ENCODE measurements at regions not wholly inside any gene's neighbourhood (a gene's known extent, or its start where the extent isn't known, plus 50 kb on each side); places are given as distances from the start of the nearest gene placed in this dataset.

DNA sequence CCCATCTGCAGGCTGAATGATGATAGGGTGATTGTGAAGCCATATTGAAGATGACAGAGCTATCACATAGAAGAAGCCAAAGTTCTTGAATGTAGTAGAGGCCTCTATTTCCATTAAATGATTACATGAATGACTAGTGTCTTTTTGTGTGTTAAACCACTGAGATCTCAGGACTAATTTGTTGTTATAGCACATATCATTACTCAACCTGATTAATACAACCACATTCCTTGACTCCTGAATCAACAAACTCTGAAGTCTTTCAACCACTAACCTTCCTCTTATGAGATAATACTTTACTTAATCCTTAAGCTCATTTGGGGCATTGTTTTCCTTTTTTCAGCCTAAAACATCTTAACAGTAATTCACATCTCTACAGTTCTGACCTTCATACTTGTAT, 564.5 kb upstream of the ADAMTS9 start:
- TF ChIP-seq, protein P1, sequence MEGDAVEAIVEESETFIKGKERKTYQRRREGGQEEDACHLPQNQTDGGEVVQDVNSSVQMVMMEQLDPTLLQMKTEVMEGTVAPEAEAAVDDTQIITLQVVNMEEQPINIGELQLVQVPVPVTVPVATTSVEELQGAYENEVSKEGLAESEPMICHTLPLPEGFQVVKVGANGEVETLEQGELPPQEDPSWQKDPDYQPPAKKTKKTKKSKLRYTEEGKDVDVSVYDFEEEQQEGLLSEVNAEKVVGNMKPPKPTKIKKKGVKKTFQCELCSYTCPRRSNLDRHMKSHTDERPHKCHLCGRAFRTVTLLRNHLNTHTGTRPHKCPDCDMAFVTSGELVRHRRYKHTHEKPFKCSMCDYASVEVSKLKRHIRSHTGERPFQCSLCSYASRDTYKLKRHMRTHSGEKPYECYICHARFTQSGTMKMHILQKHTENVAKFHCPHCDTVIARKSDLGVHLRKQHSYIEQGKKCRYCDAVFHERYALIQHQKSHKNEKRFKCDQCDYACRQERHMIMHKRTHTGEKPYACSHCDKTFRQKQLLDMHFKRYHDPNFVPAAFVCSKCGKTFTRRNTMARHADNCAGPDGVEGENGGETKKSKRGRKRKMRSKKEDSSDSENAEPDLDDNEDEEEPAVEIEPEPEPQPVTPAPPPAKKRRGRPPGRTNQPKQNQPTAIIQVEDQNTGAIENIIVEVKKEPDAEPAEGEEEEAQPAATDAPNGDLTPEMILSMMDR (IDR thresholded peaks at IDR 0.05; ENCODE audit: low read depth) = no peak

DNA sequence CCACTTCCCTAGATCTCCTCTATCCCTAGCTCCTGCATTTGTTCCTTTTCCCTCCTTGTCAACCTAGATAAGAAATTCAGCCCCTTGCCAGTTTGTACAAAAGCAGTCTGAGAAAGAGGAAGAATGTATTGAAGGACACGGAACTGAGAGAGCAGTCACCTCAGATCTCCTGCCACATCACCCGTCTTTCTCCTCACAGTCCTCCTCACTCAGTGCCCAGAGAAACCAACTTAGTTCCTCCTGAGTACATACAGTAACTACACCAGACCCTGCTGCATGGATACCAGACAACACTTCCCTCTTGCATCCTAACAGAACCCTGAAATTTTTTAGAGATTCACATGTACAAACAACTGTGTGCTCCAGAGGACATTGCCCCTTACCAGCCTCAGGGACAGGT, 563.6 kb upstream of the ADAMTS9 start:
- TF ChIP-seq, protein P1 (IDR thresholded peaks at IDR 0.05; ENCODE audit: low read depth) = no peak

DNA sequence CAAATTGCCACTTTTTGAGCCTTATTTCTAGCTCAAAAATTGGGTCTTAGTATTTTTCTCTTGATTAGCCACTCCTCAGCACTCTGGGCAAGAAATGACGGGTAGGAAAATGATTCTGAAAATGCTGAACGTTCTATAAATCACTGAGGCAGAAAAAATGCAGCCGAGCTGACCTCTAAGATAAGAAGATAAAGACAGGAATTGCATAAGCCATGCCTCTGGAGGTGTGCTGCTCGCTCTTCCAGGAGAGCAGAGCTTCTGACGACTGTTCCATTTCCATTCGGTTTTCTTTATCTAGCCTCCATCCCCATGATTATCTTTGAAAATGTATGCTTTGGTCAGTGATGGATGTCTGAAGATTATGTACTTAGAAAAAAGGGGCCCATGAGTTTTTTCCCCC, 558.8 kb upstream of the ADAMTS9 start:
- TF ChIP-seq, protein P1 (IDR thresholded peaks at IDR 0.05; ENCODE audit: low read depth) = no peak

DNA sequence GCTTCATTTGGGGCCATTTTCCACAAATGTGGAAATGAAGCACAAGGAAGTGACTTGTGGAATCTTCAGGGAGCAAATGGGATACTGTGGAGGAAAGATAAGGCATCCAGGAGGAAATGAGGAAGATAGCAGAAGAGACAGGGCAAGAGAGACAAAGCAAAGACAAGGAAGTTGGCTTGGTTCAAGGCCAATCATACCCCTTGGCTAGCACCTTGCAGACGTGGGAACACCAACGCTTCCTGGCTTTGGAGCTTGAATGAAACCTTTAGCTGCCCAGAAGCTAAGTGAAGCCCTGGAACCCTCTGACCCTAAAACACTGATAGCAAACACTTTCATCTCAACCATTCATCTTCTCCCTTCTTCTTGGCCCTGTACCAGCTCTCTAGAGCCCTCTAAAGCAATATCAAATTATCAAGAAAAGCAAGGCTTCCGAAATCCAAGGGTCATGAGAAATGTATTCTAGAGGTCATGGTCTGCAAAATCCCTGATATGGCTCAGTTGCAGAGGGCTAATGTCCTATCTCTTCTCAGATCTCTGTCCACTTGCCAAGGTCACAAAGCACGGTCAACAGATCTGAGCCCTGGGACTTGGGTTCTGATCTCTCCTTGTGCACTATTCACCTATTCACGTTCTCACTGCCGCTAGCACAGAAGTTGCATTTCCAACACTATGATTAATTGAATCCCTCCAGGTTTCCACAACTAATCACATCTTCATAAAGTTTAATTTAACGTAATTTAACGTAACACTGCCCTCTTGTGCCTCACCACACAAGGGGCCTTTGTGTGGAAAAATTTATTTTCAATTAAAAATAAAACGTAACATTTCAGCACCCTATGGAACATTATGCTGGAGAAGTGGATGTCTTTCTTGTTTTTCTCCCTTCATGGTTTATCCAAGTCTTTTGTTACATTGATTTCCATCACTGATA, 557.6 kb upstream of the ADAMTS9 start:
- TF ChIP-seq, protein P1 (IDR thresholded peaks at IDR 0.05; ENCODE audit: low read depth) = no peak

DNA sequence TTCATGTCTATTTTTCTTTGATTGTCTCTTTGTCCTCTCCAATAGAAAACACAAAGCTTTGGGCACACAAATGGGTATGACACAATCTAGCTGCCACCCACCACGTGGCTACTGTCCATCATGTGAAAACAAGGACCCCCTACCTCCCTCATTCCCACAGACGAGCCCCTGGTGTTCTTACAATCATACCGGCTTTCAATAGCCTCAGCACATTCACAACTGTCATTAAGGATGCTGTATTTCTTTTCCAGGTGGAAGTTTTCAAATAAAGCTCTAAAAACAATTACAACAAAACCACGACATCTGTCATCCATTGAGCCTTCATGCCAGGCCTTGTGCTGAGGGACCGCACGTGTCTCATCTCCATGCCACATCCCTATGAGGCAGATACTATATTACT, 552.6 kb upstream of the ADAMTS9 start:
- TF ChIP-seq, protein P1 (IDR thresholded peaks at IDR 0.05; ENCODE audit: low read depth) = no peak

DNA sequence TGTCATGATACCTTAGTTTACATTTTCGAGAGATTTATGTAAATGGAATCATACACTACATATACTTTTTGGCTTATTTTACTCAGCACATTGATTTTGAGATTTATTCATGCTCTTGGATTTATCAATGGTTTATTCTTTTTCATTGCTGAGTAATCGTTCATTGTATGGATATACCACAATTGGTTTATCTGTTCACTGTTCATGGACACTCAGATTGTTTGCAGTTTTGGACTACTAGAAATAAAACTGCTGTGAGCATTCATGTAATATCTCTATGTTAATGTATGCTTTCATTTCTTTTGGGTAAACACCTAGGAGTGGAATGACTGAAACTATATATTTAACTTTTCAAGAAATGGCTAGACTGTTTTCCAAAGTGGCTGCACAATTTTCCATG, 550.9 kb upstream of the ADAMTS9 start:
- TF ChIP-seq, protein P1 (IDR thresholded peaks at IDR 0.05; ENCODE audit: low read depth) = no peak

DNA sequence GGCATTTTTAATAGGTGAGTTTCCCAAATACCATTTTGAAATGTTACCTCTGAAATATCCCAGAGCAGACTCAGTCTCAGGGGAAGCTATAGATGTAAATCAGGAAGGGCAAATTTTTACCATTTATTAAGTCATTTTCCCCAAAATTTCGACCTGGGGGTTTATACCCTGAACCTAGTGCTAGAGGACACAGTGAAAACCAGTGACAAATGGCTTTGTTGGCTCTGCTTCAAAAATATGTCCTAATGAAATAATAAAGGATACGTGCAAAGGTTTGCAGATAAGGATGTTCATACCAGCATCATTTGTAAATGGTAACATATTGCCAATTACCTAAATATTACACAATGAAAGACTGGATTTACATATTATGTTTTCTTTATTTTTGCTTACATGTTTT, 546.7 kb upstream of the ADAMTS9 start:
- TF ChIP-seq, protein P1 (IDR thresholded peaks at IDR 0.05; ENCODE audit: low read depth) = no peak

Measured in subcutaneous adipose tissue (tissue), 1 donor.